K562 (cell line): ENCODE measurements at regions not wholly inside any gene's neighbourhood (a gene's known extent, or its start where the extent isn't known, plus 50 kb on each side); places are given as distances from the start of the nearest gene placed in this dataset.

ENCODE experiments used
- EP300 ChIP-seq: IDR thresholded peaks from 2 replicates; pipeline ENCODE4 v1.6.1; 2012; ENCODE audit warnings: low read length, improper control_type of control experiment
- EZH2 ChIP-seq: IDR thresholded peaks from 2 replicates; pipeline ENCODE4 v1.6.1; 2012; ENCODE audit warnings: low read depth, mild to moderate bottlenecking, inconsistent platforms, low read length, borderline replicate concordance
- JUND ChIP-seq, 2 experiments: IDR thresholded peaks; 2 replicates in 1 of 2; 3 replicates in 1 of 2; pipeline ENCODE4 v1.6.1; 2011; ENCODE audit warnings: borderline replicate concordance in 2 of 2, low read depth in 2 of 2, low read length in 2 of 2, improper control_type of control experiment in 1 of 2, missing biosample characterization in 1 of 2, missing genetic modification characterization in 1 of 2, missing genetic modification reagents in 1 of 2
- NFATC3 ChIP-seq: fragments of 450-650 bp; IDR thresholded peaks from 2 replicates; pipeline ENCODE4 v1.6.1; 2017; ENCODE audit warnings: mild to moderate bottlenecking
- NRF1 ChIP-seq, 2 experiments: fragments of 450-650 bp; IDR thresholded peaks in 1 of 2; conservative IDR thresholded peaks in 1 of 2; 2 replicates each; pipeline ENCODE4 v1.6.1; 2014; ENCODE audit warnings: mild to moderate bottlenecking in 2 of 2
- PHF8 ChIP-seq: fragments of 200-600 bp; sonication (generic); IDR thresholded peaks from 2 replicates; pipeline ENCODE4 v1.6.1; 2012; ENCODE audit warnings: mixed run types, mild to moderate bottlenecking, inconsistent platforms, low read length, moderate library complexity, borderline replicate concordance
- RBFOX2 ChIP-seq: fragments of 200-400 bp; formaldehyde crosslinking; IDR thresholded peaks from 2 replicates; pipeline ENCODE4 v1.6.1; 2017; ENCODE audit warnings: low read depth, mild to moderate bottlenecking, low read length, moderate library complexity
- SRF ChIP-seq, 2 experiments: fragments of 250-450, 450-650 bp in 1 of 2; sonication (Bioruptor Pico) in 1 of 2; sonication (generic) in 1 of 2; formaldehyde crosslinking; IDR thresholded peaks; 2 replicates each; pipeline versions ENCODE4 v1.5.0 to v1.5.1; 2020 to 2022; ENCODE audit warnings: mild to moderate bottlenecking in 1 of 2, missing genetic modification reagents in 1 of 2
- TBP ChIP-seq: optimal IDR thresholded peaks from 2 replicates; pipeline ENCODE3; 2011; ENCODE audit warnings: low read depth, low read length, improper control_type of control experiment
- ZNF551 ChIP-seq: fragments of 250-450 bp; sonication (Bioruptor Pico); IDR thresholded peaks from 2 replicates; pipeline ENCODE4 v1.5.0; 2021; ENCODE audit warnings: mild to moderate bottlenecking, moderate library complexity
- ZNF561 ChIP-seq: fragments of 450-650 bp; formaldehyde crosslinking; conservative IDR thresholded peaks from 2 replicates; pipeline ENCODE4 v1.4.0; 2020; ENCODE audit warnings: mild to moderate bottlenecking, moderate library complexity
- TF ChIP-seq, protein P1 (sequence below), 3 experiments: IDR thresholded peaks in 2 of 3; conservative IDR thresholded peaks in 1 of 3; 2 replicates each; pipeline ENCODE4 v1.5.1; 2011 to 2012; ENCODE audit warnings: low read length in 3 of 3, mild to moderate bottlenecking in 3 of 3, control low read depth in 2 of 3, improper control_type of control experiment in 1 of 3, inconsistent platforms in 1 of 3, low read depth in 1 of 3, mixed read lengths in 1 of 3, moderate library complexity in 1 of 3; ENCODE audit not compliant: insufficient read depth in 2 of 3
- TF ChIP-seq, protein P2 (sequence below), 2 experiments: IDR thresholded peaks; 2 replicates each; pipeline ENCODE4 v1.6.1; 2012; ENCODE audit warnings: improper control_type of control experiment in 2 of 2, low read depth in 2 of 2, low read length in 2 of 2, borderline replicate concordance in 1 of 2
- TF ChIP-seq, protein P3 (sequence below): sonication (generic); formaldehyde crosslinking; IDR thresholded peaks from 2 replicates; pipeline ENCODE4 v1.8.1; 2023; ENCODE audit warnings: mild to moderate bottlenecking, missing genetic modification reagents

DNA sequence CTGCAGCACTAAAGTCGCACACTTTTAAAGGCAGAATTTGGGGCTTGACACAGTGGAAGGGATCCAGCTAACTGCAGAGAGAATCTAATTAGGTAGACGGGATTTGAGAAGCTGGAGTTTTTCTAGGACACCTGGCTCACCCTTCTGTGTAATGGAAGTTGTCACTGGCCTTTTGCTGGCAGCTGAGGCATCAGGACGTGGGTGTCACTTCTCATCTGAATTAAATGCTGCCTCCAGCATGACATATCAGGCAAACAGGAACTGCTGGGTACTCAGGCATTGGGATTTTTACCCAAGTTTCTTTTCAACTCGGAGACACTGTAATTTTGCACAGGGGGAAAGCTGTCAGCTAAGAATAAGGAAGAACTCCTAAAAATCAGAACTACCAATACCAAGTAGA lies 861.9 kb upstream of the ARPP21 start:
- TF ChIP-seq, protein P1, sequence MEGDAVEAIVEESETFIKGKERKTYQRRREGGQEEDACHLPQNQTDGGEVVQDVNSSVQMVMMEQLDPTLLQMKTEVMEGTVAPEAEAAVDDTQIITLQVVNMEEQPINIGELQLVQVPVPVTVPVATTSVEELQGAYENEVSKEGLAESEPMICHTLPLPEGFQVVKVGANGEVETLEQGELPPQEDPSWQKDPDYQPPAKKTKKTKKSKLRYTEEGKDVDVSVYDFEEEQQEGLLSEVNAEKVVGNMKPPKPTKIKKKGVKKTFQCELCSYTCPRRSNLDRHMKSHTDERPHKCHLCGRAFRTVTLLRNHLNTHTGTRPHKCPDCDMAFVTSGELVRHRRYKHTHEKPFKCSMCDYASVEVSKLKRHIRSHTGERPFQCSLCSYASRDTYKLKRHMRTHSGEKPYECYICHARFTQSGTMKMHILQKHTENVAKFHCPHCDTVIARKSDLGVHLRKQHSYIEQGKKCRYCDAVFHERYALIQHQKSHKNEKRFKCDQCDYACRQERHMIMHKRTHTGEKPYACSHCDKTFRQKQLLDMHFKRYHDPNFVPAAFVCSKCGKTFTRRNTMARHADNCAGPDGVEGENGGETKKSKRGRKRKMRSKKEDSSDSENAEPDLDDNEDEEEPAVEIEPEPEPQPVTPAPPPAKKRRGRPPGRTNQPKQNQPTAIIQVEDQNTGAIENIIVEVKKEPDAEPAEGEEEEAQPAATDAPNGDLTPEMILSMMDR (IDR thresholded peaks at IDR 0.05 in 2 of 3, conservative IDR thresholded peaks at IDR 0.05 in 1 of 3; ENCODE audit: insufficient read depth in 2 of 3, low read depth in 1 of 3, low read length in 3 of 3): no peak
- TF ChIP-seq RBFOX2 (no peak), EP300 (no peak), TBP (no peak), NRF1 (conservative IDR thresholded peaks at IDR 0.05 in 1 of 2, IDR thresholded peaks at IDR 0.05 in 1 of 2) (no peak), JUND (IDR thresholded peaks at IDR 0.05; ENCODE audit: borderline replicate concordance, low read depth, low read length) (no peak), JUND (tag; IDR thresholded peaks at IDR 0.05; ENCODE audit: borderline replicate concordance, low read depth, low read length) (no peak), SRF (CRISPR knock-in tag; IDR thresholded peaks at IDR 0.05) (no peak), ZNF551 (no peak), ZNF561 (CRISPR knock-in tag) (no peak), EZH2 (no peak), PHF8 (no peak), NFATC3 (no peak)
- TF ChIP-seq, protein P2, sequence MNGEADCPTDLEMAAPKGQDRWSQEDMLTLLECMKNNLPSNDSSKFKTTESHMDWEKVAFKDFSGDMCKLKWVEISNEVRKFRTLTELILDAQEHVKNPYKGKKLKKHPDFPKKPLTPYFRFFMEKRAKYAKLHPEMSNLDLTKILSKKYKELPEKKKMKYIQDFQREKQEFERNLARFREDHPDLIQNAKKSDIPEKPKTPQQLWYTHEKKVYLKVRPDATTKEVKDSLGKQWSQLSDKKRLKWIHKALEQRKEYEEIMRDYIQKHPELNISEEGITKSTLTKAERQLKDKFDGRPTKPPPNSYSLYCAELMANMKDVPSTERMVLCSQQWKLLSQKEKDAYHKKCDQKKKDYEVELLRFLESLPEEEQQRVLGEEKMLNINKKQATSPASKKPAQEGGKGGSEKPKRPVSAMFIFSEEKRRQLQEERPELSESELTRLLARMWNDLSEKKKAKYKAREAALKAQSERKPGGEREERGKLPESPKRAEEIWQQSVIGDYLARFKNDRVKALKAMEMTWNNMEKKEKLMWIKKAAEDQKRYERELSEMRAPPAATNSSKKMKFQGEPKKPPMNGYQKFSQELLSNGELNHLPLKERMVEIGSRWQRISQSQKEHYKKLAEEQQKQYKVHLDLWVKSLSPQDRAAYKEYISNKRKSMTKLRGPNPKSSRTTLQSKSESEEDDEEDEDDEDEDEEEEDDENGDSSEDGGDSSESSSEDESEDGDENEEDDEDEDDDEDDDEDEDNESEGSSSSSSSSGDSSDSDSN (IDR thresholded peaks at IDR 0.05; ENCODE audit: borderline replicate concordance in 1 of 2, low read depth in 2 of 2, low read length in 2 of 2): no peak
- TF ChIP-seq, protein P3, sequence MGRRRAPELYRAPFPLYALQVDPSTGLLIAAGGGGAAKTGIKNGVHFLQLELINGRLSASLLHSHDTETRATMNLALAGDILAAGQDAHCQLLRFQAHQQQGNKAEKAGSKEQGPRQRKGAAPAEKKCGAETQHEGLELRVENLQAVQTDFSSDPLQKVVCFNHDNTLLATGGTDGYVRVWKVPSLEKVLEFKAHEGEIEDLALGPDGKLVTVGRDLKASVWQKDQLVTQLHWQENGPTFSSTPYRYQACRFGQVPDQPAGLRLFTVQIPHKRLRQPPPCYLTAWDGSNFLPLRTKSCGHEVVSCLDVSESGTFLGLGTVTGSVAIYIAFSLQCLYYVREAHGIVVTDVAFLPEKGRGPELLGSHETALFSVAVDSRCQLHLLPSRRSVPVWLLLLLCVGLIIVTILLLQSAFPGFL (CRISPR knock-in tag): no peak
